ENCODE measurements at regions not wholly inside any gene's neighbourhood (a gene's known extent, or its start where the extent isn't known, plus 50 kb on each side); places are given as distances from the start of the nearest gene placed in this dataset.

DNA sequence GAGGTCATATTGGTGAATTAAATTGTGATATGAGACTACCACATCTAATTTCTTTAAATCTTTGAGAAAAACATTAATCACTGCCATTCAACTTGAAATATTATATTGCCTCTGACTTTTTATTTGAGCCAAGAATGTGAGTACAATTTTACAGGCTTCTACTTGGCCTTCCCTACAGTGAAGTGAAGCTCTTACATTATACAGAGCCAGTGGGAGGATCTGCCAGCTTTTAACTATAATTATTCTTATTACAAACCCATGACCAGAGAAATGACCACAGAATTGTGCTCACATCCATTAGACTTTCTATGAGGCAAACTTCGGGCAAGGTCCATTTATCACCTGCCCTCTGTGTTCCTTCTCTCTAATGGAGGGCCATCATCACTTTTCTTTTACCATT is 114.2 kb downstream of the RERGL start:
- H3K4me1 ChIP-seq (ENCODE audit: control insufficient read depth in 1 of 2, insufficient read depth in 2 of 2, low read depth in 1 of 2, low read length in 1 of 2): no peaks in the 10 kb centered on the region
- no peak overlapping the region for H3K4me2 ChIP-seq
- TF ChIP-seq SMC3 (IDR thresholded peaks at IDR 0.05; ENCODE audit: low read depth, low read length) (no peak), MXI1 (IDR thresholded peaks at IDR 0.05; ENCODE audit: low read depth, low read length) (no peak), TAF1 (IDR thresholded peaks at IDR 0.05; ENCODE audit: borderline replicate concordance, low read depth, low read length) (no peak), RCOR1 (IDR thresholded peaks at IDR 0.05; ENCODE audit: low read length) (no peak), EZH2phosphoT487 (IDR thresholded peaks at IDR 0.05; ENCODE audit: borderline replicate concordance, low read depth) (no peak), ELF1 (IDR thresholded peaks at IDR 0.05) (no peak), RFX5 (IDR thresholded peaks at IDR 0.05; ENCODE audit: low read length) (no peak), EP300 (IDR thresholded peaks at IDR 0.05; ENCODE audit: borderline replicate concordance in 1 of 2, low read depth in 1 of 2, low read length in 1 of 2) (no peak), GABPA (IDR thresholded peaks at IDR 0.05; ENCODE audit: low read depth) (no peak), FOXM1 (IDR thresholded peaks at IDR 0.05; ENCODE audit: low read depth) (no peak), NFIC (IDR thresholded peaks at IDR 0.05; ENCODE audit: borderline replicate concordance) (no peak), FOSL2 (IDR thresholded peaks at IDR 0.05; ENCODE audit: borderline replicate concordance, low read depth) (no peak), TEAD4 (IDR thresholded peaks at IDR 0.05; ENCODE audit: borderline replicate concordance, insufficient read depth) (no peak), SIN3A (IDR thresholded peaks at IDR 0.05; ENCODE audit: borderline replicate concordance, low read depth, low read length) (no peak)
- TF ChIP-seq, protein P1, sequence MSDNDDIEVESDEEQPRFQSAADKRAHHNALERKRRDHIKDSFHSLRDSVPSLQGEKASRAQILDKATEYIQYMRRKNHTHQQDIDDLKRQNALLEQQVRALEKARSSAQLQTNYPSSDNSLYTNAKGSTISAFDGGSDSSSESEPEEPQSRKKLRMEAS (IDR thresholded peaks at IDR 0.05; ENCODE audit: low read depth): no peak
- TF ChIP-seq, protein P2, sequence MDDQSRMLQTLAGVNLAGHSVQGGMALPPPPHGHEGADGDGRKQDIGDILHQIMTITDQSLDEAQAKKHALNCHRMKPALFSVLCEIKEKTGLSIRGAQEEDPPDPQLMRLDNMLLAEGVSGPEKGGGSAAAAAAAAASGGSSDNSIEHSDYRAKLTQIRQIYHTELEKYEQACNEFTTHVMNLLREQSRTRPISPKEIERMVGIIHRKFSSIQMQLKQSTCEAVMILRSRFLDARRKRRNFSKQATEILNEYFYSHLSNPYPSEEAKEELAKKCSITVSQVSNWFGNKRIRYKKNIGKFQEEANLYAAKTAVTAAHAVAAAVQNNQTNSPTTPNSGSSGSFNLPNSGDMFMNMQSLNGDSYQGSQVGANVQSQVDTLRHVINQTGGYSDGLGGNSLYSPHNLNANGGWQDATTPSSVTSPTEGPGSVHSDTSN (IDR thresholded peaks at IDR 0.05): no peak
- TF ChIP-seq, protein P3, sequence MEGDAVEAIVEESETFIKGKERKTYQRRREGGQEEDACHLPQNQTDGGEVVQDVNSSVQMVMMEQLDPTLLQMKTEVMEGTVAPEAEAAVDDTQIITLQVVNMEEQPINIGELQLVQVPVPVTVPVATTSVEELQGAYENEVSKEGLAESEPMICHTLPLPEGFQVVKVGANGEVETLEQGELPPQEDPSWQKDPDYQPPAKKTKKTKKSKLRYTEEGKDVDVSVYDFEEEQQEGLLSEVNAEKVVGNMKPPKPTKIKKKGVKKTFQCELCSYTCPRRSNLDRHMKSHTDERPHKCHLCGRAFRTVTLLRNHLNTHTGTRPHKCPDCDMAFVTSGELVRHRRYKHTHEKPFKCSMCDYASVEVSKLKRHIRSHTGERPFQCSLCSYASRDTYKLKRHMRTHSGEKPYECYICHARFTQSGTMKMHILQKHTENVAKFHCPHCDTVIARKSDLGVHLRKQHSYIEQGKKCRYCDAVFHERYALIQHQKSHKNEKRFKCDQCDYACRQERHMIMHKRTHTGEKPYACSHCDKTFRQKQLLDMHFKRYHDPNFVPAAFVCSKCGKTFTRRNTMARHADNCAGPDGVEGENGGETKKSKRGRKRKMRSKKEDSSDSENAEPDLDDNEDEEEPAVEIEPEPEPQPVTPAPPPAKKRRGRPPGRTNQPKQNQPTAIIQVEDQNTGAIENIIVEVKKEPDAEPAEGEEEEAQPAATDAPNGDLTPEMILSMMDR (IDR thresholded peaks at IDR 0.05): no peak
- TF ChIP-seq, protein P4, sequence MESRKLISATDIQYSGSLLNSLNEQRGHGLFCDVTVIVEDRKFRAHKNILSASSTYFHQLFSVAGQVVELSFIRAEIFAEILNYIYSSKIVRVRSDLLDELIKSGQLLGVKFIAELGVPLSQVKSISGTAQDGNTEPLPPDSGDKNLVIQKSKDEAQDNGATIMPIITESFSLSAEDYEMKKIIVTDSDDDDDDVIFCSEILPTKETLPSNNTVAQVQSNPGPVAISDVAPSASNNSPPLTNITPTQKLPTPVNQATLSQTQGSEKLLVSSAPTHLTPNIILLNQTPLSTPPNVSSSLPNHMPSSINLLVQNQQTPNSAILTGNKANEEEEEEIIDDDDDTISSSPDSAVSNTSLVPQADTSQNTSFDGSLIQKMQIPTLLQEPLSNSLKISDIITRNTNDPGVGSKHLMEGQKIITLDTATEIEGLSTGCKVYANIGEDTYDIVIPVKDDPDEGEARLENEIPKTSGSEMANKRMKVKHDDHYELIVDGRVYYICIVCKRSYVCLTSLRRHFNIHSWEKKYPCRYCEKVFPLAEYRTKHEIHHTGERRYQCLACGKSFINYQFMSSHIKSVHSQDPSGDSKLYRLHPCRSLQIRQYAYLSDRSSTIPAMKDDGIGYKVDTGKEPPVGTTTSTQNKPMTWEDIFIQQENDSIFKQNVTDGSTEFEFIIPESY (IDR thresholded peaks at IDR 0.05; ENCODE audit: borderline replicate concordance, low read depth): no peak
- TF ChIP-seq, protein P5, sequence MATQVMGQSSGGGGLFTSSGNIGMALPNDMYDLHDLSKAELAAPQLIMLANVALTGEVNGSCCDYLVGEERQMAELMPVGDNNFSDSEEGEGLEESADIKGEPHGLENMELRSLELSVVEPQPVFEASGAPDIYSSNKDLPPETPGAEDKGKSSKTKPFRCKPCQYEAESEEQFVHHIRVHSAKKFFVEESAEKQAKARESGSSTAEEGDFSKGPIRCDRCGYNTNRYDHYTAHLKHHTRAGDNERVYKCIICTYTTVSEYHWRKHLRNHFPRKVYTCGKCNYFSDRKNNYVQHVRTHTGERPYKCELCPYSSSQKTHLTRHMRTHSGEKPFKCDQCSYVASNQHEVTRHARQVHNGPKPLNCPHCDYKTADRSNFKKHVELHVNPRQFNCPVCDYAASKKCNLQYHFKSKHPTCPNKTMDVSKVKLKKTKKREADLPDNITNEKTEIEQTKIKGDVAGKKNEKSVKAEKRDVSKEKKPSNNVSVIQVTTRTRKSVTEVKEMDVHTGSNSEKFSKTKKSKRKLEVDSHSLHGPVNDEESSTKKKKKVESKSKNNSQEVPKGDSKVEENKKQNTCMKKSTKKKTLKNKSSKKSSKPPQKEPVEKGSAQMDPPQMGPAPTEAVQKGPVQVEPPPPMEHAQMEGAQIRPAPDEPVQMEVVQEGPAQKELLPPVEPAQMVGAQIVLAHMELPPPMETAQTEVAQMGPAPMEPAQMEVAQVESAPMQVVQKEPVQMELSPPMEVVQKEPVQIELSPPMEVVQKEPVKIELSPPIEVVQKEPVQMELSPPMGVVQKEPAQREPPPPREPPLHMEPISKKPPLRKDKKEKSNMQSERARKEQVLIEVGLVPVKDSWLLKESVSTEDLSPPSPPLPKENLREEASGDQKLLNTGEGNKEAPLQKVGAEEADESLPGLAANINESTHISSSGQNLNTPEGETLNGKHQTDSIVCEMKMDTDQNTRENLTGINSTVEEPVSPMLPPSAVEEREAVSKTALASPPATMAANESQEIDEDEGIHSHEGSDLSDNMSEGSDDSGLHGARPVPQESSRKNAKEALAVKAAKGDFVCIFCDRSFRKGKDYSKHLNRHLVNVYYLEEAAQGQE (IDR thresholded peaks at IDR 0.05; ENCODE audit: low read depth, low read length): no peak
- H3K79me2 ChIP-seq (ENCODE audit: insufficient read depth): no peaks in the 10 kb centered on the region
- no peak overlapping the region for H2AFZ ChIP-seq (ENCODE audit: low read depth)
- no peaks in the 10 kb centered on the region for H4K20me1 ChIP-seq (ENCODE audit: insufficient read depth)
- H3K27me3 ChIP-seq (ENCODE audit: insufficient read depth): no peaks in the 10 kb centered on the region
- 6% methylated on average over 1 of the region's 1 CpG for whole genome bisulfite sequencing (ENCODE audit: low lambda C conversion rate)
- CTCF ChIA-PET: interaction anchor here (0.9 to 1.4 kb wide), 2 partner anchors 17 to 21 kb away, joined by 3 read pairs; no protein-coding TSS in a partner anchor
- H3K9me3 ChIP-seq: no peaks in the 10 kb centered on the region
- no peak overlapping the region for H3K27ac ChIP-seq (ENCODE audit: low read depth in 2 of 2, low read length in 1 of 2)
- POLR2A ChIA-PET: no interaction called here
- no peak for DNase-seq
- H3F3A ChIP-seq (replicated peaks; ENCODE audit: insufficient read depth): no peaks in the 10 kb centered on the region
- H3K36me3 ChIP-seq (replicated peaks in 1 of 2; ENCODE audit: control insufficient read depth in 1 of 2, insufficient read depth in 2 of 2, low read length in 1 of 2): no peaks in the 10 kb centered on the region
- H3K4me3 ChIP-seq (ENCODE audit: low read depth in 2 of 2, low read length in 1 of 2): no peak overlapping the region
- H3K9me2 ChIP-seq: no peaks in the 10 kb centered on the region
- H3K9ac ChIP-seq: no peak overlapping the region
